ENCODE measurements at regions not wholly inside any gene's neighbourhood (a gene's known extent, or its start where the extent isn't known, plus 50 kb on each side); places are given as distances from the start of the nearest gene placed in this dataset.
"Not testable (repeated sequence)": the region's sequence is repeated elsewhere in the genome, so short reads cannot be mapped to it uniquely, and the experiment has no call there.

DNA sequence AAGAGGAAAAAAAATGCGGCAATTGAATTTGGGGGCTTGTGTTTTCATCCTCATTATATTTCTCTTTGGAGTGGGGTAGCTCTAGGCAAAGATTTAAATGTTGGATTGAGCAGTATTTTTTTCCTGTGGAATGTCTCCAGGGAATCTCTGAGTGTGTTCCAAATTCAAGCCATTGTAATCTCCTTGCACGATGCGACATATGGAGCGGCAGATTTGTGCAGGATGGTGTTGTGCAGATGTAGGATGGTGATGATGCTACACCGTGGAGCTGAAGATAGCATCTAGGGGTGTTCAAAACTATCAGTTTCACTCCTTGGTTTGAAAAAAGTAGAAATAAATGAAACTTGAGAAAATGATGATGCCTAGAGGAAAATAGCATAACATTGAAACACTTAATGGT, 777.5 kb upstream of the EPHA7 start:
- DNase-seq = no peak

DNA sequence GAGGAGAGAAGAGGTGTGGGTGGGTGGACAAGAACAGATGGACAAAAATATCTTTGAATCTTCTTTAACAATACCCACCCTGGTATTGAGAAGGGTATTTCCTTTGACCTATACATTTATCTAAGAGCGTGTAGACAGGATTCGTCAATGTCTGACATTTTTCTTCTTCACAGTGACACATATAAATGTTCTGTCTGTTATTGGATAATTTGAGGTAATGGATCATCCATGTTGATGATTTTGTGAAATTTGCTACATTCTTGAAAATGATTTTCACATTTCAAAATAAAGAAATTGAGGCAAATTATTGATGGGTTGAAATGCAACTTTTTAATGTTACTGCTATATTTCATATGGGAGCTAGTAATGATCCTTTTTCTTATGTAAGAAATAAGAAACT, 770.7 kb upstream of the EPHA7 start:
- DNase-seq = no peak

DNA sequence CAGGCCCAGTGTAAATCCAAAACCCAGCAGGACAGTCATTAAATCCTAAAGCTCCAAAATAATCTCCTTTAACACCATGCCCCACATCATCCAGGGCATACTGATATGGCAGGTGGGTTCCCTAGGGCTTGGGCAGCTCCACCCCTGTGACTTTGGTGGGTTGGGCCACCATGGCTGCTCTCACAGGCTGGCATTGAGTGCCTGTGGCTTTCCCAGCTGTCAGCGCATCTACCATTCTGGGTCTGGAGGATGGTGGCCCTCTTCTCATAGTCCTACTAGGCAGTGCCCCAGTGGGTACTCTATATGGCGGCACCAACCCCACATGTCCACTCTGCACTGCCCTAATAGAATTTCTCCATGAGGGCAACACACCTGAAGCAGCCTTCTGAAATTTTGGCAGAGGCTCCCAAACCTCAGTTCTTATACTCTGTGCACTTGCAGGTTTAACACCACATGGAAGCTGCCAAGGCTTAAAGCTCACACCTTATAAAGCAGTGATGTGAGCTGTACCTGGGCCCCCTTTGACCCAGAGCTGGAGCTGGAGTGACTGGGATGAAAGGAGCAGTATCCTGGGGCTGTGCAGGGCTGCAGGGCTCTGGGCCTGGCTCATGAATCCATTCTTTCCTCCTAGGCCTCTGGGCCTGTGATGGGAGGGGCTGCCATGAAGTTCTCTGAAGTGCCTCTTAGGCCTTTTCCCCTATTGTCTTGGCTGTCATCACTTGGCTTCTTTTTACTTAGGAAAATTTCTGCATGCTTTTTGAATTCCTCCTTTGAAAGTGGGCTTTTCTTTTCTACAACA, 765.5 kb upstream of the EPHA7 start:
- DNase-seq = no peak

DNA sequence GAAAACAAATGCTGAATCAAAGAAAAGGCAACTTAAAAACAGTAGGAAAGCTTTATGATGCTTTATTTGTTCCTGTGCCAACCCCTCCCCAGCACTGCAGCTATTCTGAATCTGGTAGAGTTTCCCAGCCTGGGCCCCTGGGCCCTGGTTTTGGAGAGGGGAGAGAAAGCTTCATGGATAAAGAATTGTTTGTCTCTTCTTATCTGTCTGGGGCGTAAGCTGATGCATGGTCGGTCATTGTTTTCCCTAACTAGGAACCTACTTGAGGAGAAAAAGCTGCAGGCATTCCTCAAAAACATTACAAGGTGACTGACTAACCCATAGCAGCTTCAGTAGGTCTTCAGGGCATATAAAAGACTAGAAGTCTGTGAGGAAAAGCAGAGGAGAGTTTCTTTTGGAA, 758.1 kb upstream of the EPHA7 start:
- no peak for DNase-seq

DNA sequence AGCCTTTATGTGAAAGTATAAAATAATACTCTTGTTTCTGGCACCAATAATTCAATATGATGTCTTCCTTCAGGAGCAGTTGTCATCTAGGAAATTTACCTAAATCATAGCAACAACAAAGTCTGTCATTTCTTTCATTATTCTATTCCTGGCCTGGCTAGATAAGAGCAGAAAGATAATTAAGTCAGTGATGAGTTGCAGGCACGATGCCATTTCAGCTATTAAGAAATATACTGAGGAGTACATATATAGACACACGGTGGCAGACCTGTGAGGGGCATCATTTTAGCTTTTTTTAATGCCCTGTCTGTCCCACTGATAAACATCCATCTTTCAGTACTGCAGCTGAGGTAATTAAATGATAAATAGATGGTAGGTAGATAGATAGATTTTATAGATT, 756.1 kb upstream of the EPHA7 start:
- DNase-seq = no peak

DNA sequence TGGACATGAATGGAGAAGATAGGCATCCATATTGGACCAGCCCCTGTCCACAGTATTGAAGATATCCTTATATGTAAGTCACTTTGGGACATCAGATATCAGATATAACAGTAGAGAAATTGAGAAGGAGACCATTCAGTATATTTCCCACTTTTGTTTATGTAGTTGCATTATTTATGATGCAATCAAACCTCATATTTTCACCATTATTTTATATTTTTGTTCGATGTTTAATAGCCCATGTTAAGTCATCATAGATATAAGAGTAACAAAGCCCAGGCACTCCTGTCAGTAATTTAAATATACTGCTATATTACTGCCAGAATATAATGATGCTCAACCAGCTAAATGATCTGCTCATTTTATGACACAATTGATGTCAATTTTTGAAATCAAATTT, 744.5 kb upstream of the EPHA7 start:
- DNase-seq = no peak

DNA sequence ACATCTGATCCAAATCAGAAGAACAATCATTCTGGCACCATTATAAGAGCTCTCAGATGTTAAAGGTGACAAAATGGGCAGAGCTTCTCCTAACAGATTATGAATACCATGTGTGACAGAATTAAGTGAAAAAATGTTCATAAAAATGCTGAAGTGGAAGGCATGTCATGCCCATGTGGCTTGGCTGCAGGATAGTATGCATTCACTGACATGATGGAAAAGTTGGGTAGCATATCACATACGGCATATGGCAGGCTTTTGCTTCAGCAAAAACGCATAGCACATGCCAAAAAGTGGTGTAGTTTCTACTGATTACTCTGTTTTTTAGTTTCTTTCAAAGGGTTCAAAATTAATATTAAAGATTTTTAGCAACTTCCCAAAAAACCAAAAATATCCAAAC, 731.5 kb upstream of the EPHA7 start:
- no peak for DNase-seq

DNA sequence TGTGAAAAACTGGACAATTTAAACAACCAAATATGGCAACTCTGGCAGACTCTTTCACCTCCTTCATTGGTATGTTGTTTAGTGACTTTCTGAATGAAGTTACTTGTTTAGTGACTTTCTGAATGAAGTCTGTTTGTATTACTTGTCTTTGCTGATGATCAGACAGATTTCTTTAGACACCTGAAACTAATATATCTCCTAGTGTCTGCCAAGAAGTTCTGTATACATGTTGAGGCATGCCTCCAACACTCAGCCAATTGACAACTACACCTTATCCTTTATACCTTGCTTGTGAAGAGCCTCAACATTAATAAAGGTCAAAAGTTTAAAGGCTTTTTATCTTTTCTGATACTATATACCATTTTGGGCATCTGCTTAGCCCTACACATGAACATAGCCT, 725.4 kb upstream of the EPHA7 start:
- DNase-seq = no peak

DNA sequence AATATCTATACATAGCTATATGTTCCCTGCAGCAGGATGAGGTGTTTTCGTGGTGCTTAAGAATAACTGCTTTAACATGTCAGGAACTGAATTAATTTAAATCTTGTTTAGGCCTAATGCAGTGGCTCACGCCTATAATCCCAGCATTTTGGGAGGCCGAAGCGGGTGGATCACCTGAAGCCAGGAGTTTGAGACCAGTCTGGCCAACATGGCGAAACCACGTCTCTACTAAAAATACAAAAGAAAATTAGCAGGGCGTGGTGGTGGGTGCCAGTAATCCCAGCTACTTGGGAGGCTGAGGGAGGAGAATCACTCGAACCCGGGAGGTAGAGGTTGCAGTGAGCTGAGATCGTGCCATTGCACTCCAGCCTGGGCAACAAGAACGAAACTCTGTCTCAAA, 717.8 kb upstream of the EPHA7 start:
- not testable (repeated sequence) for DNase-seq

DNA sequence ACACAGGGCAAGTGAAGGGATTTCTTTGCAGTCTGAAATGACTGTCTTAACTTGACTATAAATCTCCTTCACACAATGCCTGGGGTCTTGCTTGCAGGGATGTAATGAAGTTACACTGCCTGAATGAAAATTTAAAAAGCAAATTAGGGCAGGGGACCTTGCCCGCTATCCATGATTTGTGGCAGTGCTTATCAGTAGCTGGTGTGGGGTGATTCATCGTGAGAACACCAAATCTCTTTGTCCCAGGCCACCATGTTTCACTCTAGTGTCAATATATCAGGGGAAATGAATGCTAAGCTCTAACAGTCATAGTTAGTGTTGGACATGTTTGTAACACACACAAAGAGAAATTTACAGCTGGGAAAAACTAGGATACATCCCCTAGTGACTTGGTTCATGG, 713.7 kb upstream of the EPHA7 start:
- no peak for DNase-seq

DNA sequence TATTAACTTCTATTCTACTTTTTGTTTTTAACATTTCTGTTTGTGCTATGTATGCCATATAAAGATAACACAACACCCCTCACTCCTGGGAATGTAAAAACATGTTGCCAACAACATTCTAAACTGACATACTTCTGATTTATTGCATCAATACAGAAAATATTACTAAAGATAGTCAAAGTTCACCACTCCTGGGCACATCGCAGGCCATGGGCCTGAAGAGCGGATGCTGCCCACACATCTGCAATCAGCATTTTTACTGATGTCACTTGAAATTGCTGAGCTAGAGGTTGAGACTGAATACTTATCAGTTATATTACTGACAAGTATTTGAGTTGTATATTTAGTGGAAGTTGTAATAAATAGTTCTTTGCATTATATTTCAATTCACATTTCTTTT, 711.9 kb upstream of the EPHA7 start:
- DNase-seq = no peak

DNA sequence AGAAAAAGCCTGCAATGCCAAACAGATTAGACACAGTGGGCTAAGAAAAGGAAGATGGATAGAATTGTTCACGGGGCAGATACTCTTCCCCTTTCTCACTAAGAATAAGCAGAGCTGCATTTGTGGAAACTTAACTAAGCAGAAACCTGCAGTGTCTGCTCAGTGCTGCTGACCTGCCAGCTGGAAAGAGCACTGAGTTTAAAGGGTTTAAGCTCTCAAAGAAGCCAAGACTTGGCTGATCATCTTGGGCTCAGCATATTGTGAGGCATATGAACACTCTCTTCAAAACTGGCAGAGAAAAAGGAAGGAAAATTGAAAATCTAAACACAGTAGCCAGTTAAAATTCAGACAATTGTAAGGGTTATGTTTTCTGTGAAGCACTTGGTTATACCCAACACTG, 711.1 kb upstream of the EPHA7 start:
- no peak for DNase-seq

DNA sequence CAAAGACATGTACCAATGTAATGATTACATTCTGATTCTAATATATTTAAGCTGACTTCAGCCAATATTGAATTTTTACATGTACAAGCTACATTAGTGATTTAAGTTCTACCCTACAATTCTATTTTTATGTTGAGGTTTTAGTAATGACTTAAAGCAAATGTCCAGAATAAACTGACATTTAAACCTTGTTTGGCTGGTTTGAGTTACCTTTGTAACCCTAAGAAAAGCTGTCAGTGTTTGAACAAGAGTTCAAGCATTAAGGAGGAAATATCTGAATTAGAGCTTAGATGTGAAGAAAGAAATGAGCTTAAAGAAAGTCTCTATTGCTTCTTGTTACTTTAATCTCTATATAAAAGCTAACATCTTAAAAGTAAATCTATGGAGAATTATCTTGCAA, 710.6 kb upstream of the EPHA7 start:
- DNase-seq = no peak

DNA sequence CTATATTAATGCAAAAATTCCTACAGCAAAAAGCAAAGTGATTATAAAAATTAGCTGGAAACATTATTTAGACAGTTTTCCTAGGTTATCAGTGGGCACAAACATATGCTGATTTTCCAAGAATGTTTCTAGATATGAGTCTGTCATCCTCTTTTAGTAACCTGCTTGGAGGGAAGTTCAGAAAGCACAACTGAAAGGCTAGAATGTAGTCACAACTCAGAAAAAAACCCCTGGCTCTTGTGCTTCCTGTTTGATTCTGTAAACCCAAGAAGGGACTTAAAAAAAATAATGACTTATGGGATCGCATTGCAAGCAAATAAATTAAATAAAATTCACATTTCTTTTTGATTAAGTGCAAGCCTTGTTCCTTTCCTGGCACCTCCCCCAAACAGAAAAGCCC, 708.4 kb upstream of the EPHA7 start:
- DNase-seq = no peak

DNA sequence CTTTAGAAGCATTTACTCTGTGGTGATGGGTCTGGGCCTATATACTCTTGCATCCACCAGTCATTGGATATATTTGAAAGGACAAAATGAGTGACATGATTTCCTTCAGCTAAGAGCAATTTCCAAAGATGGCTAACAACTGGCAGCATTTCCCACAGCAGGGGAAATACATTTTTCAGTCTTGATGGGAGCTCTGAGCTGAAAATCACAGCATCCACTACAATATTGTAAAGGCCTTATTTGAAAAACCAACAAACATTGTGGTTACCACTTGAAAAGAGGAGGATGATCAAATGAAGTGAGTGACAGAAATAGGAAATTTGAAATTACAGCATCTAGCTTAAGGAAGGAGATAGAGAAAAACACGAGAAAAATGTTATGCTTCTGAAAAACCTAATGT, 705.0 kb upstream of the EPHA7 start:
- DNase-seq = no peak

DNA sequence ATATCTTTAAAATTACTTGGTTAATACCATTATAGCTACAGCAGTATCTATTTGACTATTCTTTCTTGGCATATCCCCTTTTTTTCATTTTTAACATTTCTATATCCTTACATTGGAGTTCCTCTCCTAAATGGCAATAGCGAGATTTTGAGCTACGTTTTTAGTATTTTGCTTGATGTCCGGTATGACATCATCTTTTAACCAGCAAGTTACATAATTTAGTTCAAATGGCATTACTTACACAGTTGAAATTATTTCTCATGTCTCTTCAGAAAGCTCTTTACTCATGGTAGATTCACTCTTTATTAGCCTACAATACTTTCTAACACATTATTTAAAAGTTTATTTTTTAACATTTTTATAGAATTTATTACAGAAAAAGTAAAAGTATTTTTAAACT, 701.7 kb upstream of the EPHA7 start:
- DNase-seq = no peak

DNA sequence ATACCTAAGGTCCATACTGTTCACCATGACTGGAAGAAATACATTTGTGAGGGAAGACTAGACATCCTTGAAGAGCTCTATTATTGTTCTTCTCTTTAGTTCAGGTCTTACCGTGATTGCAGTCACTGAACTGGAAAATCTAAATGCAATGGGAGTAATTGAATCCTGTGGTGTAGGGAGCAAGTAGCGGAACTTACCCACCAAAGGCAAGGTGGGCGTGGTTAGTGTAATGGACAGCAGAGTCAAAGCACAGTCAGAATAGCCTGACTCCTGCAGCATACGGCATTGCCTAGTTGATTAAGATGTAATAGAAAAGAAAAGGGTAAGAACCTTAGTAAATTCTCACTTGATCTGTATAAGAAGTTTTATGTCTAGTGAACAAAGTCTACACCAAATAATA, 679.7 kb upstream of the EPHA7 start:
- DNase-seq = no peak

DNA sequence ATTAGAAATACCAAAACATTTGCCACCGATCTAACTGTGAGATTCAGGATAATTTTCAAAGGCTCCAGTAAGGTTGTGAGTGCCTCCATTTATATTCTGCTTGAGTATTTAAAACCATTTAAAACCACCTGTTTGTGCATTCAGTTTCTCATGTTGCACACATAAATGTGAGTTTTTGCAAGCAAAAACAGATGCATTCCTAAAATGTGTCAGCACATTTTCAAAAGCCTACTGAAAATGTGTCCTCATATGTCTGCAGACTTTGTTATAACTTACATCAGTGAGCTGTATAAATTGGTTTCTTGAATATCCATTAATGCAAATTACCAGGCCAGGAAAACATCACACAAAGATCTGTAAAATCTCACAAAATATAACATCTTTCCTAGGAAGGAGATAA, 676.6 kb upstream of the EPHA7 start:
- no peak for DNase-seq

DNA sequence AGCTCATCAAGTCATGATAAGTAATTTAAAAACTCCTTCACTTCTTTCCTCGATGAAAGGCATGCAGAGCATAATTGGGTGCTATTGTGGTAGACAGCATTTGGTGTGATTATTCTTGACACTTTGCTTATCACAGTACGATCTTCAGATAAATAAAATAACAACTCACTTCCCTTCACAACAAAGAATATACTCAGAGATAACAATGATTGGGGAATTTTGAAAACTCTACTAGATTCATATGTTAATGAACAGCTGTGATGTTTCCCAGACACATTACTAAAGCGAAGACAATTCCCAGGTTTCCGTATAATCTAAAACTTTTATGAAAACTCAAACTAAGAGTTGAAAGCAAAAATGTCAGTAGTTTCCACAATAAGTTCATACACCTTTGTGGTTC, 670.6 kb upstream of the EPHA7 start:
- no peak for DNase-seq

DNA sequence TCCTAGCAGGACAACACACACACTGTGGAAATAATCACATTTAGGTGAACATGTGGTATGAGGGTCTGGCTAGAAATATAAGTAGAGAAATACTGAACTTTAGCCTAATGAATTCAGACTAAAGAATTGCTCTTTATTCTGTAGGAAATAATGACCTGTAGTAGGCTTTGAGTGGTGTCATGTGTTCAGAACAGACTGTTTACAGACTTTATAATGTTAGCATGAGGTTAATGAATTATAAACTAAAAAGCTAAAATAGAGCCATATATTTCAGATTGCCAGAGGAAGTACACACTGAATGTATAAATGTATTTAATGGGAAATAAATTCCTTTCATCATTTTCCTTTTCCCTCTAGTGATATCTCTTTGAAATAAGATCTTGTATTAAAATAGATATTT, 669.5 kb upstream of the EPHA7 start:
- no peak for DNase-seq

DNA sequence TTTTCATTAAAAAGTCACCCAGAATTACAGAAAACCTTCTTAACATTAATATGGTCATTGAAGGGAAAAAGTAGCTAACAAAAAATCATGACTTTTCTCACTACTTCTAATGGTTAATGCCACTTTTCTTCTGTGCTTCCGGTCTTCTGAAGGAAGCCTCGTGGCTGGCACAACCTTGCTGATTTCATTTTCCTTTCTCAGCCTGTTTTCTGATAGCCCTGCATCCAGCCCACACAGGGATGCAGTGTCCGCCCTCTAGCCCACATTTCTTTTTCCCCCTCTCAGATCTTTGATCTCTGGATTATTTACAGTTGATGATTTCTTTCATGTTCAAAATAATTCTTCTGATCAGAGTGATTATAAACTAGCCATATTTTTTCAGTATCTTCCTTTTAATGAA, 655.4 kb upstream of the EPHA7 start:
- DNase-seq = no peak

DNA sequence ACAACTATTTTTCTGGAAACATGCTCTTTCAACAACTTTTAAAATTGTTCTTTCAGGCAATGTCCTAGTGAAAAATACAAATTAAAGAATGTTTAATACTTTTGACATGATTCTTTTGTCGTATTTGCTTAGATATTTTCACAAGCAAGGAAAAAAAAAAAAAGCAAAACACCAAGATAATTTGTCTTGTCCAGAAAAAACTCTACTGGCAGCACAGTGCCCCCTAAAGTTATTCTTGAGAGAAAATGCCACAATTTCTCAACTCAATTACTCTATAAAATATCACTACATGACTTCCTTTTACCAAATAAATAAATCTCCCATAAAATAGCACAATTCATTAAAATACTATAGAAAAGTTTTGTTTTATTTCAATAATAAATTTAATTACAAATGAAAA, 652.5 kb upstream of the EPHA7 start:
- DNase-seq = peak; percentile 1

DNA sequence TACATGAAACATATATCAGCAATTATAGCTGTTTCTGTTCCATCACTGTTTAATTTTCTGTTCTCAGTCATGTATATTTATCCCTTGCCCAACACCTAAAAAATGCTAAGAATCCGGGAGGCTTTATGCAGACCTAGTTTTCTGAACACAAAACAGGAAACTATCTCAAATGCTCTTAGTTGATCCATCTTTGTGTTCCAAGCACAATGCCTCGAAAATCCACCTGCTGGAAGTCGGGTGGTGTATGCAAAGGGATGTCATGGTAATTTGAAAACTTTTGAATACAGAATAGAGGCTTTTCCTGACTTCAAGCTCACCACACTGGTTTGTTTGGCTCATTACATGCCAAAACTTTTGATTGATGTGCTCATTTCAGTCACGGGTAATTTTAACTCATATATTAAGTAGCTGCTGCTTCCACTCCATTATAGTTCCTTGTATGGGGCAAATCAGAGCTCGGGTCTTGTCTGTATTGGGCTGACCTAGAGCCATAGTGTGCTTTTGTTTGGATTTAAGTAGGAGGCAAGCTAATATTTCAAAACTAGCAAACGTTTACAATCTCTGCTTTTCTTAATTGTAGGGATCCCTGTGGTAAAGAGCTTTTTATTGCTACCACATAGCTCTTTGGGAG, 646.5 kb upstream of the EPHA7 start:
- no peak for DNase-seq

DNA sequence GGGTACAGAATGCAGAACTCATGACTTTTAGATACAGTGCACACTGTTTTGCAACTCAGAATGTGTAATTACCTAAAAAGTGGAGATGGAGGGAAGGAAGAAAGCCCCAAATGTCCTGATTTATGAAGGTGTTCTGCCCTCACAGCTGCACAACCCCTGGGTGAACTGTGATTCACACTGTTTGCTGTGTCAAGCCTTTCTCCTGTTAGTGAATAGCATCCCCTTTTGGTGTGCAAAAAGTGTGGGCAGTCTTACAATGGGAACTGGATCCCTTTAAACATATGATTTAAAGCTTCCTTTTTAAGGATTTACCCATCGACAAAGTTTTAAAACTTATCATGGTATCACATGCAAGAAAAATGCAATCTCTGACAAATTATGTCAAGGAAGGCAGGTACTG, 633.4 kb upstream of the EPHA7 start:
- peak; percentile 1 for DNase-seq

DNA sequence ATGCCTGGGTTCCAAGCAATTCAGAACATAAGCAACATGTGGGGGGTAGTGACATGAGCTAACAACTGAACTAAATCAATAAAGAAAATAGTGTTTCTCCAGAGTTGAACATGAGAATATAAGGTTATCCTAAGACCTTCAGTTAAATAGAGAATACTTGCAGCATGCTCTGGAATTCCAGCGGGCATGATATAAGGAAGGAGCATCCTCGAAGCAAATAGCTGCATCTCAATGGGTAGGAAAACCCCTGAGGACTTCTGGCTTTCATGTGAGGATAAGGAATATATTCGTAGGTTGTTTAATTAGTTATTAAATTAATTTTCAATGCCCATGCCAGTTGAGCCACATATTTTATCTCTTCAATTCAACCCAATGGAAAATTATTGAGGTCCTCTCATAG, 631.2 kb upstream of the EPHA7 start:
- DNase-seq = no peak

Data from fibroblast of upper back skin (primary cell).